Activated CD8-positive, alpha-beta memory T cell treated with anti-CD3 and anti-CD28 coated beads, Interleukin-2, amount 10 ng/mL, durations not matched to agents 7 days and 5 days (primary cell): ENCODE measurements at regions not wholly inside any gene's neighbourhood (a gene's known extent, or its start where the extent isn't known, plus 50 kb on each side); places are given as distances from the start of the nearest gene placed in this dataset.
"Not testable (repeated sequence)": the region's sequence is repeated elsewhere in the genome, so short reads cannot be mapped to it uniquely, and the experiment has no call there.

Source experiments
- ATAC-seq: fragments of 150-1000 bp; cut with Tn5 transposase; one replicate; pipeline ENCODE4 v1.10.0; 2021; ENCODE audit warnings: moderate library complexity
- CTCF ChIA-PET: fragments of 350-600 bp; sonication (Branson Sonifier 250); formaldehyde crosslinking; loops from one replicate; lab custom pipeline; 2021; ENCODE audit warnings: antibody characterized with exemption; lab: Charles Lee
- DNase-seq: peaks from one replicate; pipeline ENCODE4 v3.0.0-alpha.2; 2020
- H3K27ac Mint-ChIP-seq: one replicate; pipeline ENCODE4 v1.8.0; 2021; ENCODE audit warnings: mild to moderate bottlenecking, mixed read lengths
- H3K27me3 Mint-ChIP-seq: one replicate; pipeline ENCODE4 v1.8.0; 2021; ENCODE audit warnings: mixed read lengths
- H3K36me3 Mint-ChIP-seq: one replicate; pipeline ENCODE4 v1.8.0; 2021; ENCODE audit warnings: mild to moderate bottlenecking, mixed read lengths
- H3K4me1 Mint-ChIP-seq: one replicate; pipeline ENCODE4 v1.8.0; 2021; ENCODE audit warnings: mixed read lengths
- H3K4me3 Mint-ChIP-seq: one replicate; pipeline ENCODE4 v1.8.0; 2021; ENCODE audit warnings: mild to moderate bottlenecking, moderate library complexity, mixed read lengths
- H3K9me3 Mint-ChIP-seq: one replicate; pipeline ENCODE4 v1.8.0; 2022; ENCODE audit warnings: low read depth, mixed read lengths

- no peaks in the 10 kb centered on the region for H3K36me3 Mint-ChIP-seq
- no peaks in the 10 kb centered on the region for H3K27me3 Mint-ChIP-seq
- ATAC-seq: no peak
- no peaks in the 10 kb centered on the region for H3K9me3 Mint-ChIP-seq
- CTCF ChIA-PET: no interaction called here
- no peak for DNase-seq
- H3K4me1 Mint-ChIP-seq: no peaks in the 10 kb centered on the region
- H3K4me3 Mint-ChIP-seq: no peak overlapping the region
- no peak overlapping the region for H3K27ac Mint-ChIP-seq
Observed at GRCh38 chr7:47185170-47185569, 396.7 kb downstream of the TNS3 start.

- Mint-ChIP-seq H3K27me3 (no peaks in the 10 kb centered on the region), H3K4me3 (no peak overlapping the region), H3K36me3 (no peaks in the 10 kb centered on the region), H3K4me1 (no peaks in the 10 kb centered on the region), H3K9me3 (no peaks in the 10 kb centered on the region), H3K27ac (no peak overlapping the region)
- ATAC-seq: no peak
- CTCF ChIA-PET: interaction anchor here (0.6 kb wide), 1 partner anchor 67 kb away, joined by 3 read pairs; no protein-coding TSS in a partner anchor
- no peak for DNase-seq
Observed at GRCh38 chr7:47183862-47184590, 397.9 kb downstream of the TNS3 start.

GRCh38 chr7:47181746-47182361 is 400.1 kb downstream of the TNS3 start:
- no peaks in the 10 kb centered on the region for H3K4me1 Mint-ChIP-seq
- DNase-seq (no peak), ATAC-seq (no peak)
- H3K4me3 Mint-ChIP-seq: no peak overlapping the region
- no peaks in the 10 kb centered on the region for H3K9me3 Mint-ChIP-seq
- no peak overlapping the region for H3K27ac Mint-ChIP-seq
- CTCF ChIA-PET: no interaction called here
- H3K36me3 Mint-ChIP-seq: no peaks in the 10 kb centered on the region
- no peaks in the 10 kb centered on the region for H3K27me3 Mint-ChIP-seq

- DNase-seq (no peak), ATAC-seq (no peak)
- peaks cover 2% of the 10 kb centered on the region for H3K9me3 Mint-ChIP-seq
- H3K27ac Mint-ChIP-seq: no peak overlapping the region
- CTCF ChIA-PET: no interaction called here
- H3K4me1 Mint-ChIP-seq: no peaks in the 10 kb centered on the region
- no peak overlapping the region for H3K4me3 Mint-ChIP-seq
- no peaks in the 10 kb centered on the region for H3K27me3 Mint-ChIP-seq
- H3K36me3 Mint-ChIP-seq: no peaks in the 10 kb centered on the region
Observed at GRCh38 chr7:47180516-47180826, 401.4 kb downstream of the TNS3 start.

GRCh38 chr7:47179812-47180515 is 401.9 kb downstream of the TNS3 start:
- no peak for ATAC-seq
- CTCF ChIA-PET: no interaction called here

GRCh38 chr7:47172602-47173539 is 409.0 kb downstream of the TNS3 start:
- H3K9me3 Mint-ChIP-seq, H3K4me3 Mint-ChIP-seq, H3K4me1 Mint-ChIP-seq, H3K27me3 Mint-ChIP-seq, CTCF ChIA-PET, ATAC-seq, H3K36me3 Mint-ChIP-seq, H3K27ac Mint-ChIP-seq, DNase-seq: not testable (repeated sequence)

More at GRCh38 chr7:47179812-47180515, 401.9 kb downstream of the TNS3 start:
- H3K36me3 Mint-ChIP-seq: no peaks in the 10 kb centered on the region
- H3K4me3 Mint-ChIP-seq: no peak overlapping the region
- H3K9me3 Mint-ChIP-seq: peaks cover 4% of the 10 kb centered on the region
- no peaks in the 10 kb centered on the region for H3K4me1 Mint-ChIP-seq
- DNase-seq: no peak
- no peaks in the 10 kb centered on the region for H3K27me3 Mint-ChIP-seq
- H3K27ac Mint-ChIP-seq: no peak overlapping the region

GRCh38 chr7:47170516-47170915 is 411.4 kb downstream of the TNS3 start:
- no peak overlapping the region for H3K4me3 Mint-ChIP-seq
- DNase-seq (no peak), ATAC-seq (no peak)
- H3K9me3 Mint-ChIP-seq: peaks cover 2% of the 10 kb centered on the region
- no peaks in the 10 kb centered on the region for H3K27me3 Mint-ChIP-seq
- H3K36me3 Mint-ChIP-seq: no peaks in the 10 kb centered on the region
- H3K27ac Mint-ChIP-seq: no peak overlapping the region
- no peaks in the 10 kb centered on the region for H3K4me1 Mint-ChIP-seq
- CTCF ChIA-PET: no interaction called here

- no peak overlapping the region for H3K27ac Mint-ChIP-seq
- H3K9me3 Mint-ChIP-seq: no peaks in the 10 kb centered on the region
- no peak for DNase-seq
- H3K4me1 Mint-ChIP-seq: no peaks in the 10 kb centered on the region
- H3K27me3 Mint-ChIP-seq: no peaks in the 10 kb centered on the region
- CTCF ChIA-PET: no interaction called here
- ATAC-seq: no peak
- H3K36me3 Mint-ChIP-seq: no peaks in the 10 kb centered on the region
- H3K4me3 Mint-ChIP-seq: no peak overlapping the region
Observed at GRCh38 chr7:47154791-47155190, 427.1 kb downstream of the TNS3 start.

- no peak for ATAC-seq
- no peak for DNase-seq
- no peaks in the 10 kb centered on the region for H3K4me1 Mint-ChIP-seq
- CTCF ChIA-PET: no interaction called here
- no peaks in the 10 kb centered on the region for H3K27me3 Mint-ChIP-seq
- no peak overlapping the region for H3K4me3 Mint-ChIP-seq
- no peak overlapping the region for H3K27ac Mint-ChIP-seq
- no peaks in the 10 kb centered on the region for H3K36me3 Mint-ChIP-seq
- H3K9me3 Mint-ChIP-seq: no peaks in the 10 kb centered on the region
Observed at GRCh38 chr7:47153576-47153975, 428.3 kb downstream of the TNS3 start.

- Mint-ChIP-seq H3K27me3 (no peaks in the 10 kb centered on the region), H3K36me3 (no peaks in the 10 kb centered on the region), H3K9me3 (no peaks in the 10 kb centered on the region), H3K4me1 (no peaks in the 10 kb centered on the region), H3K27ac (no peak overlapping the region), H3K4me3 (no peak overlapping the region)
- ATAC-seq (no peak), DNase-seq (no peak)
- CTCF ChIA-PET: no interaction called here
Observed at GRCh38 chr7:47153058-47153457, 428.9 kb downstream of the TNS3 start.

GRCh38 chr7:47152307-47152706 is 429.6 kb downstream of the TNS3 start:
- ATAC-seq (no peak), DNase-seq (no peak)
- Mint-ChIP-seq H3K36me3 (no peaks in the 10 kb centered on the region), H3K9me3 (no peaks in the 10 kb centered on the region), H3K27ac (no peak overlapping the region), H3K27me3 (no peaks in the 10 kb centered on the region), H3K4me1 (no peaks in the 10 kb centered on the region), H3K4me3 (no peak overlapping the region)
- CTCF ChIA-PET: no interaction called here

- ATAC-seq (no peak), DNase-seq (no peak)
- Mint-ChIP-seq H3K27ac (no peak overlapping the region), H3K4me1 (no peaks in the 10 kb centered on the region), H3K36me3 (no peaks in the 10 kb centered on the region), H3K27me3 (no peaks in the 10 kb centered on the region), H3K9me3 (no peaks in the 10 kb centered on the region), H3K4me3 (no peak overlapping the region)
- CTCF ChIA-PET: no interaction called here
Observed at GRCh38 chr7:47150497-47151260, 431.2 kb downstream of the TNS3 start.

GRCh38 chr7:47149971-47150370 is 431.9 kb downstream of the TNS3 start:
- H3K27ac Mint-ChIP-seq: no peak overlapping the region
- H3K9me3 Mint-ChIP-seq: no peaks in the 10 kb centered on the region
- H3K36me3 Mint-ChIP-seq: no peaks in the 10 kb centered on the region
- H3K4me3 Mint-ChIP-seq: no peak overlapping the region
- H3K27me3 Mint-ChIP-seq: no peaks in the 10 kb centered on the region
- CTCF ChIA-PET: no interaction called here
- no peaks in the 10 kb centered on the region for H3K4me1 Mint-ChIP-seq
- DNase-seq: no peak
- ATAC-seq: no peak
